PC-9 (cell line): ENCODE measurements at regions not wholly inside any gene's neighbourhood (a gene's known extent, or its start where the extent isn't known, plus 50 kb on each side); places are given as distances from the start of the nearest gene placed in this dataset.

ENCODE experiments used
- EZH2 ChIP-seq: fragments of 200-600 bp; sonication (generic); IDR thresholded peaks from 2 replicates; pipeline ENCODE4 v1.8.0; 2017; ENCODE audit warnings: antibody characterized with exemption, low read depth
- TF ChIP-seq, protein P1 (sequence below): fragments of 200-600 bp; sonication (generic); conservative IDR thresholded peaks from 2 replicates; pipeline ENCODE4 v1.6.1; 2017; ENCODE audit warnings: mixed run types, antibody characterized with exemption, mild to moderate bottlenecking, moderate library complexity

DNA sequence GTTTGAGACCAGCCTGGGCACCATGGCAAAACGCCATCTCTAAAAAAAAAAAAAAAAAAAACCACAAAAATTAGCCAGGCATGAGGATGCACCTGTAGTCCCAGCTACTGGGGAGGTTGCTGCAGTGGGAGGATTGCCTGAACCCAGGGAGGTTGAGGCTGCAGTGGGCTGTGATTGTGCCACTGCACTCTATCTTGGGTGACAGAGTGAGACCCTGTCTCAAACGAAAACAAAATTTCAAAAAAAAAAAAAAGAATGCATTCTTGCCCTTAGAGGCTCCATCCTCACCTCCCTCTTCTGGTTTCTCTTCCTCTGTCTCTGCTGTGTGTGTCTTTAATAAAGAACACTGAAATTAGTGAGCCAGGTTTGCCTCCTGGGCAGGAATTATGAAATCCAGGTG, 107.8 kb downstream of the VCPKMT start:
- TF ChIP-seq, protein P1, sequence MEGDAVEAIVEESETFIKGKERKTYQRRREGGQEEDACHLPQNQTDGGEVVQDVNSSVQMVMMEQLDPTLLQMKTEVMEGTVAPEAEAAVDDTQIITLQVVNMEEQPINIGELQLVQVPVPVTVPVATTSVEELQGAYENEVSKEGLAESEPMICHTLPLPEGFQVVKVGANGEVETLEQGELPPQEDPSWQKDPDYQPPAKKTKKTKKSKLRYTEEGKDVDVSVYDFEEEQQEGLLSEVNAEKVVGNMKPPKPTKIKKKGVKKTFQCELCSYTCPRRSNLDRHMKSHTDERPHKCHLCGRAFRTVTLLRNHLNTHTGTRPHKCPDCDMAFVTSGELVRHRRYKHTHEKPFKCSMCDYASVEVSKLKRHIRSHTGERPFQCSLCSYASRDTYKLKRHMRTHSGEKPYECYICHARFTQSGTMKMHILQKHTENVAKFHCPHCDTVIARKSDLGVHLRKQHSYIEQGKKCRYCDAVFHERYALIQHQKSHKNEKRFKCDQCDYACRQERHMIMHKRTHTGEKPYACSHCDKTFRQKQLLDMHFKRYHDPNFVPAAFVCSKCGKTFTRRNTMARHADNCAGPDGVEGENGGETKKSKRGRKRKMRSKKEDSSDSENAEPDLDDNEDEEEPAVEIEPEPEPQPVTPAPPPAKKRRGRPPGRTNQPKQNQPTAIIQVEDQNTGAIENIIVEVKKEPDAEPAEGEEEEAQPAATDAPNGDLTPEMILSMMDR: no peak
- no peak for TF ChIP-seq EZH2
